Ishikawa (cell line): ENCODE measurements at regions not wholly inside any gene's neighbourhood (a gene's known extent, or its start where the extent isn't known, plus 50 kb on each side); places are given as distances from the start of the nearest gene placed in this dataset.

Source experiments
- CEBPB ChIP-seq: IDR thresholded peaks from 2 replicates; pipeline ENCODE4 v1.6.1; 2012
- EP300 ChIP-seq: IDR thresholded peaks from 2 replicates; pipeline ENCODE4 v1.6.1; 2012; ENCODE audit warnings: borderline replicate concordance
- NFIC ChIP-seq: IDR thresholded peaks from 2 replicates; pipeline ENCODE4 v1.6.1; 2012
- REST ChIP-seq: IDR thresholded peaks from 2 replicates; pipeline ENCODE4 v1.6.1; 2012; ENCODE audit warnings: low read depth, mild to moderate bottlenecking
- TAF1 ChIP-seq: IDR thresholded peaks from 2 replicates; pipeline ENCODE4 v1.6.1; 2012; ENCODE audit warnings: low read depth, mild to moderate bottlenecking
- TCF12 ChIP-seq: IDR thresholded peaks from 2 replicates; pipeline ENCODE4 v1.6.1; 2012; ENCODE audit warnings: low read depth
- YY1 ChIP-seq: IDR thresholded peaks from 2 replicates; pipeline ENCODE4 v1.6.1; 2012; ENCODE audit warnings: low read depth
- ZBTB7A ChIP-seq: IDR thresholded peaks from 2 replicates; pipeline ENCODE4 v1.6.1; 2012; ENCODE audit warnings: low read depth

GRCh38 chr4:14925471-14925870 lies 76.8 kb upstream of the CPEB2 start:
- TF ChIP-seq TCF12, result no peak
- TF ChIP-seq TAF1, result no peak
- TF ChIP-seq EP300, result no peak
- no peak for TF ChIP-seq ZBTB7A
- TF ChIP-seq REST, result no peak
- no peak for TF ChIP-seq YY1
- TF ChIP-seq CEBPB, result no peak
- no peak for TF ChIP-seq NFIC
